IMR-90 (cell line): ENCODE measurements at regions not wholly inside any gene's neighbourhood (a gene's known extent, or its start where the extent isn't known, plus 50 kb on each side); places are given as distances from the start of the nearest gene placed in this dataset.
A peak's percentile ranks its signal among the peaks of the same experiment; 100 is the strongest.

Experiments
- ATAC-seq: fragments of 200-7000 bp; cut with Tn5 transposase; 2 replicates; pipeline ENCODE4 v1.9.1; 2020; ENCODE audit warnings: low read depth, mild to moderate bottlenecking, moderate library complexity
- BruUV-seq: library from RNA; stranded (reverse); fragments of 400-500 nt; replicated peaks from 2 replicates; lab custom pipeline; 2021; lab: Mats Ljungman, UMichigan
- CTCF ChIA-PET: fragments of 300-600 bp; formaldehyde crosslinking; extraction: SDS; loops from one replicate; lab custom pipeline; 2021; ENCODE audit warnings: antibody characterized with exemption; lab: Yijun Ruan, JAX
- POLR2A ChIA-PET: fragments of 300-600 bp; sonication (Branson Sonifier 250); formaldehyde crosslinking; loops from one replicate; lab custom pipeline; 2022; ENCODE audit warnings: antibody characterized with exemption; ENCODE audit not compliant: unreplicated experiment; lab: Charles Lee
- DNase-seq: peaks from one replicate; pipeline ENCODE4 v3.0.0; 2013
- H2AFZ ChIP-seq: replicated peaks from 2 replicates; pipeline ENCODE3; 2013; ENCODE audit warnings: low read length, mild to moderate bottlenecking; ENCODE audit not compliant: poor library complexity
- H2AK5ac ChIP-seq: 2 replicates; pipeline ENCODE4 v1.6.1; 2013; ENCODE audit warnings: low read depth, low read length, inconsistent platforms
- H2AK9ac ChIP-seq: replicated peaks from 2 replicates; pipeline ENCODE3; 2013; ENCODE audit warnings: mild to moderate bottlenecking, low read depth, low read length, moderate library complexity; ENCODE audit not compliant: poor library complexity
- H2BK120ac ChIP-seq: 2 replicates; pipeline ENCODE4 v1.6.1; 2013; ENCODE audit warnings: low read depth, low read length, inconsistent platforms
- H2BK15ac ChIP-seq: 3 replicates; pipeline ENCODE4 v1.6.1; 2013; ENCODE audit warnings: low read depth, low read length, inconsistent platforms
- H2BK20ac ChIP-seq: 2 replicates; pipeline ENCODE4 v1.6.1; 2013; ENCODE audit warnings: low read depth, mild to moderate bottlenecking, inconsistent platforms, low read length, moderate library complexity
- H2BK5ac ChIP-seq: 2 replicates; pipeline ENCODE4 v1.6.1; 2013; ENCODE audit warnings: mild to moderate bottlenecking, low read depth, low read length, inconsistent platforms; ENCODE audit not compliant: poor library complexity, severe bottlenecking
- H3K14ac ChIP-seq: replicated peaks from 2 replicates; pipeline ENCODE4 v1.6.1; 2013; ENCODE audit warnings: low read depth, low read length, inconsistent platforms
- H3K18ac ChIP-seq: 2 replicates; pipeline ENCODE4 v1.6.1; 2013; ENCODE audit warnings: low read depth, low read length, control low read depth
- H3K23ac ChIP-seq: 2 replicates; pipeline ENCODE4 v1.6.1; 2013; ENCODE audit warnings: low read depth, low read length, inconsistent platforms
- H3K27ac ChIP-seq: 2 replicates; pipeline ENCODE4 v1.5.1; 2013; ENCODE audit warnings: mild to moderate bottlenecking, control low read depth, low read length; ENCODE audit not compliant: insufficient read depth
- H3K27me3 ChIP-seq: 2 replicates; pipeline ENCODE4 v1.6.1; 2013; ENCODE audit warnings: low read length; ENCODE audit not compliant: control insufficient read depth, insufficient read depth
- H3K36me3 ChIP-seq: 2 replicates; pipeline ENCODE4 v1.6.1; 2013; ENCODE audit warnings: low read length, mixed read lengths; ENCODE audit not compliant: control insufficient read depth, insufficient read depth
- H3K4ac ChIP-seq: 2 replicates; pipeline ENCODE4 v1.6.1; 2013; ENCODE audit warnings: low read depth, low read length, inconsistent platforms
- H3K4me1 ChIP-seq: 2 replicates; pipeline ENCODE4 v1.6.1; 2013; ENCODE audit warnings: low read length, mixed read lengths; ENCODE audit not compliant: control insufficient read depth, insufficient read depth
- H3K4me2 ChIP-seq: 2 replicates; pipeline ENCODE4 v1.6.1; 2013; ENCODE audit warnings: low read depth, mild to moderate bottlenecking, control low read depth, low read length, moderate library complexity
- H3K4me3 ChIP-seq: 2 replicates; pipeline ENCODE4 v1.5.1; 2013; ENCODE audit warnings: low read depth, mild to moderate bottlenecking, control low read depth, low read length, moderate library complexity; ENCODE audit not compliant: insufficient read depth
- H3K56ac ChIP-seq: 2 replicates; pipeline ENCODE4 v1.6.1; 2013; ENCODE audit warnings: low read length, inconsistent platforms; ENCODE audit not compliant: insufficient read depth; ENCODE audit errors: extremely low read depth
- H3K79me1 ChIP-seq, 2 experiments: 2 replicates each; pipeline ENCODE4 v1.6.1; 2013; ENCODE audit warnings: low read length in 2 of 2, inconsistent platforms in 1 of 2, low read depth in 1 of 2
- H3K9ac ChIP-seq: 2 replicates; pipeline ENCODE4 v1.6.1; 2013; ENCODE audit warnings: low read depth, low read length, control low read depth
- H3K9me1 ChIP-seq: 2 replicates; pipeline ENCODE4 v1.6.1; 2013; ENCODE audit warnings: low read length, inconsistent platforms; ENCODE audit not compliant: insufficient read depth
- H3K9me3 ChIP-seq: 2 replicates; pipeline ENCODE4 v1.6.1; 2013; ENCODE audit warnings: low read length; ENCODE audit not compliant: control insufficient read depth, insufficient read depth
- H4K20me1 ChIP-seq: 2 replicates; pipeline ENCODE4 v1.6.1; 2013; ENCODE audit warnings: low read length, inconsistent platforms; ENCODE audit not compliant: insufficient read depth
- H4K5ac ChIP-seq: 2 replicates; pipeline ENCODE4 v1.6.1; 2013; ENCODE audit warnings: mild to moderate bottlenecking, low read depth, low read length, control low read depth
- H4K8ac ChIP-seq, 2 experiments: 2 replicates each; pipeline ENCODE4 v1.6.1; 2013; ENCODE audit warnings: low read depth in 2 of 2, low read length in 2 of 2, control low read depth in 1 of 2, inconsistent platforms in 1 of 2
- H4K91ac ChIP-seq: 2 replicates; pipeline ENCODE4 v1.6.1; 2013; ENCODE audit warnings: low read depth, low read length, inconsistent platforms; ENCODE audit not compliant: insufficient read depth
- RAD21 ChIP-seq: IDR thresholded peaks from 2 replicates; pipeline ENCODE4 v1.6.1; 2012; ENCODE audit warnings: low read length, improper control_type of control experiment
- SMC3 ChIP-seq: fragments of 150-350 bp; IDR thresholded peaks from 2 replicates; pipeline ENCODE4 v1.6.1; 2016; ENCODE audit warnings: low read depth, mild to moderate bottlenecking, antibody characterized with exemption, low read length, moderate library complexity
- WGBS, 2 experiments: methylation state at CpG; one replicate each; pipeline versions ENCODE4 v1.1.5 to v1.1.7; 2013; ENCODE audit warnings: missing lambda C conversion rate in 2 of 2; ENCODE audit not compliant: insufficient read length in 1 of 2; ENCODE audit errors: extremely low coverage in 2 of 2; 5-methylcytosine and 5-hydroxymethylcytosine counted together
- dilution Hi-C: fragments of 300-500 bp; cut with HindIII; formaldehyde crosslinking; loops from one replicate; pipeline ENCODE4 v1.14.3; 2018; ENCODE audit warnings: low sequenced_read_pairs; ENCODE audit not compliant: unreplicated experiment
- in situ Hi-C: fragments of 300-500 bp; cut with MboI; formaldehyde crosslinking; loops from 3 replicates; pipeline ENCODE4 v1.14.3; 2019; ENCODE audit warnings: low sequenced_read_pairs, inconsistent platforms, mixed read lengths
- intact Hi-C: fragments of 100-400 bp; cut with micrococcal nuclease; formaldehyde crosslinking; loops from 2 replicates; pipeline ENCODE4 v1.10.0; 2022
- TF ChIP-seq, protein P1 (sequence below): fragments of 150-350 bp; IDR thresholded peaks from 2 replicates; pipeline ENCODE4 v1.6.1; 2017; ENCODE audit warnings: mild to moderate bottlenecking, antibody characterized with exemption, low read length, low read depth
- TF ChIP-seq, protein P2 (sequence below): conservative IDR thresholded peaks from 2 replicates; pipeline ENCODE4 v1.5.1; 2012; ENCODE audit warnings: mild to moderate bottlenecking, low read depth, low read length, improper control_type of control experiment
- TF ChIP-seq, protein P3 (sequence below): fragments of 150-350 bp; IDR thresholded peaks from 2 replicates; pipeline ENCODE4 v1.6.1; 2016; ENCODE audit warnings: low read depth, mild to moderate bottlenecking, low read length, moderate library complexity, borderline replicate concordance

- Histone ChIP-seq H3K4me3 (no peak overlapping the region), H3K9me3 (peaks cover 4% of the 10 kb centered on the region), H4K8ac (no peak overlapping the region), H3K4ac (no peak overlapping the region), H4K20me1 (no peaks in the 10 kb centered on the region), H3K4me1 (peaks cover 1% of the 10 kb centered on the region; the same call in 1 of the 2 replicates), H4K5ac (no peak overlapping the region), H2BK15ac (no peak overlapping the region), H2BK5ac (no peak overlapping the region), H3K18ac (no peak overlapping the region), H3K4me2 (no peak overlapping the region), H2AK5ac (no peak overlapping the region), H3K27ac (no peak overlapping the region), H2AK9ac (no peak overlapping the region), H3K27me3 (no peaks in the 10 kb centered on the region), H3K23ac (no peak overlapping the region), H3K79me1 (no peaks in the 10 kb centered on the region), H3K36me3 (no peaks in the 10 kb centered on the region), H3K14ac (no peak overlapping the region), H2BK120ac (no peak overlapping the region), H2BK20ac (no peak overlapping the region), H3K9me1 (no peaks in the 10 kb centered on the region), H4K91ac (no peak overlapping the region), H3K56ac (no peak overlapping the region), H3K9ac (no peak overlapping the region), H2AFZ (no peak overlapping the region)
- intact Hi-C loops: no loop called here
- no TSS peak for BruUV-seq
- dilution Hi-C loops: no loop called here
- in situ Hi-C loops: no loop called here
- peak; percentile 60 for DNase-seq
- WGBS, 2 experiments: 100% methylated on average over 1 of the region's 3 CpGs; no CpG with 5 or more reads in 1 of the 2 experiments
- ChIA-PET CTCF (no interaction called here), POLR2A (no interaction called here)
- TF ChIP-seq RAD21 (no peak), SMC3 (no peak)
- TF ChIP-seq, protein P1, sequence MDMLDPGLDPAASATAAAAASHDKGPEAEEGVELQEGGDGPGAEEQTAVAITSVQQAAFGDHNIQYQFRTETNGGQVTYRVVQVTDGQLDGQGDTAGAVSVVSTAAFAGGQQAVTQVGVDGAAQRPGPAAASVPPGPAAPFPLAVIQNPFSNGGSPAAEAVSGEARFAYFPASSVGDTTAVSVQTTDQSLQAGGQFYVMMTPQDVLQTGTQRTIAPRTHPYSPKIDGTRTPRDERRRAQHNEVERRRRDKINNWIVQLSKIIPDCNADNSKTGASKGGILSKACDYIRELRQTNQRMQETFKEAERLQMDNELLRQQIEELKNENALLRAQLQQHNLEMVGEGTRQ: no peak
- TF ChIP-seq, protein P2, sequence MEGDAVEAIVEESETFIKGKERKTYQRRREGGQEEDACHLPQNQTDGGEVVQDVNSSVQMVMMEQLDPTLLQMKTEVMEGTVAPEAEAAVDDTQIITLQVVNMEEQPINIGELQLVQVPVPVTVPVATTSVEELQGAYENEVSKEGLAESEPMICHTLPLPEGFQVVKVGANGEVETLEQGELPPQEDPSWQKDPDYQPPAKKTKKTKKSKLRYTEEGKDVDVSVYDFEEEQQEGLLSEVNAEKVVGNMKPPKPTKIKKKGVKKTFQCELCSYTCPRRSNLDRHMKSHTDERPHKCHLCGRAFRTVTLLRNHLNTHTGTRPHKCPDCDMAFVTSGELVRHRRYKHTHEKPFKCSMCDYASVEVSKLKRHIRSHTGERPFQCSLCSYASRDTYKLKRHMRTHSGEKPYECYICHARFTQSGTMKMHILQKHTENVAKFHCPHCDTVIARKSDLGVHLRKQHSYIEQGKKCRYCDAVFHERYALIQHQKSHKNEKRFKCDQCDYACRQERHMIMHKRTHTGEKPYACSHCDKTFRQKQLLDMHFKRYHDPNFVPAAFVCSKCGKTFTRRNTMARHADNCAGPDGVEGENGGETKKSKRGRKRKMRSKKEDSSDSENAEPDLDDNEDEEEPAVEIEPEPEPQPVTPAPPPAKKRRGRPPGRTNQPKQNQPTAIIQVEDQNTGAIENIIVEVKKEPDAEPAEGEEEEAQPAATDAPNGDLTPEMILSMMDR: no peak
- TF ChIP-seq, protein P3, sequence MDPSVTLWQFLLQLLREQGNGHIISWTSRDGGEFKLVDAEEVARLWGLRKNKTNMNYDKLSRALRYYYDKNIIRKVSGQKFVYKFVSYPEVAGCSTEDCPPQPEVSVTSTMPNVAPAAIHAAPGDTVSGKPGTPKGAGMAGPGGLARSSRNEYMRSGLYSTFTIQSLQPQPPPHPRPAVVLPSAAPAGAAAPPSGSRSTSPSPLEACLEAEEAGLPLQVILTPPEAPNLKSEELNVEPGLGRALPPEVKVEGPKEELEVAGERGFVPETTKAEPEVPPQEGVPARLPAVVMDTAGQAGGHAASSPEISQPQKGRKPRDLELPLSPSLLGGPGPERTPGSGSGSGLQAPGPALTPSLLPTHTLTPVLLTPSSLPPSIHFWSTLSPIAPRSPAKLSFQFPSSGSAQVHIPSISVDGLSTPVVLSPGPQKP: no peak
- ATAC-seq: peak; percentile 72
Measured at GRCh38 chr5:32869216-32869615, 158.1 kb downstream of the NPR3 start.
